MCF 10A (cell line): ENCODE measurements at regions not wholly inside any gene's neighbourhood (a gene's known extent, or its start where the extent isn't known, plus 50 kb on each side); places are given as distances from the start of the nearest gene placed in this dataset.

Source experiments
- BruUV-seq: library from RNA; stranded (reverse); fragments of 400-500 nt; replicated peaks from 2 replicates; lab custom pipeline; 2021; lab: Mats Ljungman, UMichigan
- CTCF ChIA-PET: fragments of 300-600 bp; sonication (Branson Sonifier 250); formaldehyde crosslinking; extraction: SDS; loops from one replicate; lab custom pipeline; 2021; ENCODE audit warnings: antibody characterized with exemption, inconsistent platforms; lab: Yijun Ruan, JAX
- POLR2A ChIA-PET: fragments of 300-600, 350-650 bp; sonication (Branson Sonifier 250); formaldehyde crosslinking; extraction: SDS; loops from one replicate; lab custom pipeline; 2020; ENCODE audit warnings: antibody characterized with exemption, inconsistent platforms; lab: Yijun Ruan, JAX
- DNase-seq: peaks from one replicate; pipeline ENCODE4 v3.0.0-alpha.2; 2018; ENCODE audit not compliant: unreplicated experiment
- H3K27ac Mint-ChIP-seq: one replicate; pipeline ENCODE4 v1.8.0; 2022; ENCODE audit warnings: mild to moderate bottlenecking, low read depth, mixed read lengths; ENCODE audit not compliant: unreplicated experiment
- H3K27me3 Mint-ChIP-seq: one replicate; pipeline ENCODE4 v1.8.0; 2022; ENCODE audit warnings: mixed read lengths; ENCODE audit not compliant: insufficient read depth, unreplicated experiment
- H3K36me3 Mint-ChIP-seq: one replicate; pipeline ENCODE4 v1.8.0; 2022; ENCODE audit warnings: mild to moderate bottlenecking, moderate library complexity, mixed read lengths; ENCODE audit not compliant: insufficient read depth, unreplicated experiment
- H3K4me1 Mint-ChIP-seq: one replicate; pipeline ENCODE4 v1.8.0; 2022; ENCODE audit warnings: mixed read lengths; ENCODE audit not compliant: insufficient read depth, unreplicated experiment
- H3K4me3 Mint-ChIP-seq: one replicate; pipeline ENCODE4 v1.8.0; 2022; ENCODE audit warnings: mild to moderate bottlenecking, moderate library complexity, mixed read lengths; ENCODE audit not compliant: unreplicated experiment
- H3K9me3 Mint-ChIP-seq: one replicate; pipeline ENCODE4 v1.8.0; 2022; ENCODE audit warnings: mixed read lengths; ENCODE audit not compliant: unreplicated experiment
- intact Hi-C: fragments of 100-400 bp; cut with micrococcal nuclease; formaldehyde crosslinking; loops from 2 replicates; pipeline ENCODE4 v1.14.1; 2022
- TF ChIP-seq, protein P1 (sequence below): fragments of 200-600 bp; IDR thresholded peaks from one replicate; pipeline ENCODE4 v1.8.0; 2022; ENCODE audit warnings: antibody characterized with exemption, mild to moderate bottlenecking; ENCODE audit not compliant: unreplicated experiment

DNA sequence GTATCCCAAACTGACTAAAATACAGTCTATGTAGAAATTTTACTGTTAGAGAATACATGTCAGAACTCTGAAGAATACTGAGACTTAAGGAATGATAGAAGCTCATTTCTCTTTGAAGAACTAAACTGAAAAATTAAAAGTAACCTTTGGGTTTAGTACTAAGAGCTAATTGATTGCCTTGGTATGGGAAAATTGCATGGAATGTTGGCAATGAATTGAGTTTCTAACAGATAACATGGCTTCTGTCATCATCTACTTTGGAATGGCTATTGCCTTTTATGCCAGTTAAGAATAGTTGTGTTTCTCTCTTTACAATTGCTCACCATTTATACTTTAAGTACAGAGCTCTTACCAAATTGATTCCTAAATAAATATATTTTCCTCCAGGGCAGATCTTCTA is 308.8 kb upstream of the SYT1 start:
- CTCF ChIA-PET = interaction anchor here (0.6 kb wide), 1 partner anchor 17 kb away, joined by 3 read pairs; no protein-coding TSS in a partner anchor

GRCh38 chr12:78556651-78557050 is 307.9 kb upstream of the SYT1 start:
- BruUV-seq = no TSS peak
- TF ChIP-seq, protein P1, sequence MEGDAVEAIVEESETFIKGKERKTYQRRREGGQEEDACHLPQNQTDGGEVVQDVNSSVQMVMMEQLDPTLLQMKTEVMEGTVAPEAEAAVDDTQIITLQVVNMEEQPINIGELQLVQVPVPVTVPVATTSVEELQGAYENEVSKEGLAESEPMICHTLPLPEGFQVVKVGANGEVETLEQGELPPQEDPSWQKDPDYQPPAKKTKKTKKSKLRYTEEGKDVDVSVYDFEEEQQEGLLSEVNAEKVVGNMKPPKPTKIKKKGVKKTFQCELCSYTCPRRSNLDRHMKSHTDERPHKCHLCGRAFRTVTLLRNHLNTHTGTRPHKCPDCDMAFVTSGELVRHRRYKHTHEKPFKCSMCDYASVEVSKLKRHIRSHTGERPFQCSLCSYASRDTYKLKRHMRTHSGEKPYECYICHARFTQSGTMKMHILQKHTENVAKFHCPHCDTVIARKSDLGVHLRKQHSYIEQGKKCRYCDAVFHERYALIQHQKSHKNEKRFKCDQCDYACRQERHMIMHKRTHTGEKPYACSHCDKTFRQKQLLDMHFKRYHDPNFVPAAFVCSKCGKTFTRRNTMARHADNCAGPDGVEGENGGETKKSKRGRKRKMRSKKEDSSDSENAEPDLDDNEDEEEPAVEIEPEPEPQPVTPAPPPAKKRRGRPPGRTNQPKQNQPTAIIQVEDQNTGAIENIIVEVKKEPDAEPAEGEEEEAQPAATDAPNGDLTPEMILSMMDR = no peak
- peaks cover 6% of the 10 kb centered on the region for H3K4me1 Mint-ChIP-seq
- no peak overlapping the region for H3K4me3 Mint-ChIP-seq
- DNase-seq = no peak
- POLR2A ChIA-PET = no interaction called here
- CTCF ChIA-PET = no interaction called here
- no peaks in the 10 kb centered on the region for H3K27me3 Mint-ChIP-seq
- no peaks in the 10 kb centered on the region for H3K36me3 Mint-ChIP-seq
- intact Hi-C loops = no loop called here
- no peak overlapping the region for H3K27ac Mint-ChIP-seq
- no peaks in the 10 kb centered on the region for H3K9me3 Mint-ChIP-seq

More for the DNA sequence above, 308.8 kb upstream of the SYT1 start:
- intact Hi-C loops = no loop called here
- TF ChIP-seq, protein P1 = no peak
- POLR2A ChIA-PET = no interaction called here
- BruUV-seq = no TSS peak
- H3K36me3 Mint-ChIP-seq = no peaks in the 10 kb centered on the region
- peaks cover 6% of the 10 kb centered on the region for H3K4me1 Mint-ChIP-seq
- no peaks in the 10 kb centered on the region for H3K9me3 Mint-ChIP-seq
- no peaks in the 10 kb centered on the region for H3K27me3 Mint-ChIP-seq
- H3K4me3 Mint-ChIP-seq = no peak overlapping the region
- no peak for DNase-seq
- no peak overlapping the region for H3K27ac Mint-ChIP-seq

DNA sequence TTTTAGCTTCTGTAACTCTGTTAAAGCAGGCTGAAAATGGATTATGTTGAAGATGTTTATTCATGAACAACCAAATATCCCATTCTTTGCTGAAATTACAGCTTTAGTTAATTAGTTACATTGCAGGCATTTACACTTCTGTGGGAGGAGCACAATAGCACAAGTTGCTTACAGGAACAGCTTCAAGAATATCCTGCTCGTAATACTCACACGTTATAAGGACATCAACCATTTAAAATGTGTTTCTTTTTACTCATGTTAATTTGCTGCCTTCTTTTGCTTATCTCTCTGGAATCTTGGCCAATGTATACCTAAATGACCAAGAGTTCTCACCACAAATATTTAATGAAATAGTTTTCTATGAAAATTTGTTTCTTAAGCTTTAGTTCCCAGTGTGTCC is 305.2 kb upstream of the SYT1 start:
- H3K4me1 Mint-ChIP-seq = peaks cover 6% of the 10 kb centered on the region
- POLR2A ChIA-PET = interaction anchor here (0.8 kb wide), 1 partner anchor 10 kb away, joined by 3 read pairs; no protein-coding TSS in a partner anchor
- BruUV-seq = no TSS peak
- H3K27ac Mint-ChIP-seq = no peak overlapping the region
- TF ChIP-seq, protein P1 = no peak
- no peak for DNase-seq
- H3K4me3 Mint-ChIP-seq = no peak overlapping the region
- H3K9me3 Mint-ChIP-seq = no peaks in the 10 kb centered on the region
- intact Hi-C loops = no loop called here
- CTCF ChIA-PET = interaction anchor here (0.7 to 3.1 kb wide), 3 partner anchors 89 to 615 kb away, joined by 3 to 12 read pairs (median 3); no protein-coding TSS in a partner anchor
- H3K27me3 Mint-ChIP-seq = no peaks in the 10 kb centered on the region
- H3K36me3 Mint-ChIP-seq = no peaks in the 10 kb centered on the region

DNA sequence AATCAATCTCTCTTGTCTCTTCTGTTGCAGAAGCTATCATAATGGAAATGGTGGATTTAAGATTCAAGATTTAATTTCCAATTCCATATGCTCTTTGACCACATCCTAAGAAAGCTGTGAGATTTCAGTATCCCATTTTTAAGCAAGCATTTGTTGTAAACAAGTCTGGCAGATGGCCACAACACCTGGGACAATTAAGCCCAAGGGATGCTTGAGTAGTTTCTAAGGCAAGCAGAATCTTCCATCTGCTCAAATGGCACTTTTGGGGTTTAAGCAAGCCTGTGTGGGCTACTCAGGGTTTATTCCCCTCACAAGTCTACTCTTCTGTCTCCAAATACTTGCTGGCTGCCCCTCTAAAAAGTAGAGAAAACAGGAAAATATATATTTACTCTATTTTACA is 304.7 kb upstream of the SYT1 start:
- Mint-ChIP-seq H3K36me3 (no peaks in the 10 kb centered on the region), H3K4me1 (peaks cover 6% of the 10 kb centered on the region), H3K9me3 (no peaks in the 10 kb centered on the region), H3K27me3 (no peaks in the 10 kb centered on the region), H3K27ac (no peak overlapping the region), H3K4me3 (no peak overlapping the region)
- TF ChIP-seq, protein P1 = no peak
- POLR2A ChIA-PET = no interaction called here
- no peak for DNase-seq
- CTCF ChIA-PET = interaction anchor here (0.6 to 3.1 kb wide), 7 partner anchors 20 to 615 kb away, joined by 3 to 12 read pairs (median 3); no protein-coding TSS in a partner anchor
- intact Hi-C loops = loop anchor here (10.0 kb wide), 1 partner anchor 165 kb away; no protein-coding TSS in a partner anchor
- BruUV-seq = no TSS peak
